Peyer's patch (tissue), 4 donors: ENCODE measurements at regions not wholly inside any gene's neighbourhood (a gene's known extent, or its start where the extent isn't known, plus 50 kb on each side); places are given as distances from the start of the nearest gene placed in this dataset.

Experiments
- POLR2A ChIP-seq, 2 donors: fragments of 450-650 bp; IDR thresholded peaks; one replicate each; pipeline ENCODE4 v1.5.1; 2017; ENCODE audit warnings: antibody characterized with exemption in 2 of 2, mild to moderate bottlenecking in 2 of 2, moderate library complexity in 2 of 2
- TF ChIP-seq, protein P1 (sequence below), 6 experiments: fragments of 450-650 bp in 4 of 6; fragments of 200-600 bp in 2 of 6; sonication (generic) in 1 of 6; IDR thresholded peaks; one replicate each; pipeline ENCODE4 v1.5.1; 2017 to 2019; ENCODE audit warnings: antibody characterized with exemption in 6 of 6, mild to moderate bottlenecking in 3 of 6, moderate library complexity in 1 of 6

DNA sequence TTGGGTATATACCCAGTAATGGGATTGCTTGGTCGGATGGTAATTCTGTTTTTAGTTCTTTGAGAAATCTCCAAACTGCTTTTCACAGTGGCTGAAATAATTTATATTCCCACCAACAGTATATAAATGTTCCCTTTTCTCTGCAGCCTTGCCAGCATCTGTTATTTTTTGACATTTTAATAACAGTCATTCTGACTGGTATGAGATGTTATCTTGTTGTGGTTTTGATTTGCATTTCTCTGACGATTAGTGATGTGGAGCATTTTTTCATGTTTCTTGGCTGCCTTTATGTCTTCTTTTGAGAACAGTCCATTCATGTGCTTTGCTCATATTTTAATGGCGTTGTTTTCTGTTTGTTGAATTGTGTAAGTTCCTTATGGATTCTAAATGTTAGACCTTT, 641.6 kb downstream of the HACE1 start:
- TF ChIP-seq, protein P1, sequence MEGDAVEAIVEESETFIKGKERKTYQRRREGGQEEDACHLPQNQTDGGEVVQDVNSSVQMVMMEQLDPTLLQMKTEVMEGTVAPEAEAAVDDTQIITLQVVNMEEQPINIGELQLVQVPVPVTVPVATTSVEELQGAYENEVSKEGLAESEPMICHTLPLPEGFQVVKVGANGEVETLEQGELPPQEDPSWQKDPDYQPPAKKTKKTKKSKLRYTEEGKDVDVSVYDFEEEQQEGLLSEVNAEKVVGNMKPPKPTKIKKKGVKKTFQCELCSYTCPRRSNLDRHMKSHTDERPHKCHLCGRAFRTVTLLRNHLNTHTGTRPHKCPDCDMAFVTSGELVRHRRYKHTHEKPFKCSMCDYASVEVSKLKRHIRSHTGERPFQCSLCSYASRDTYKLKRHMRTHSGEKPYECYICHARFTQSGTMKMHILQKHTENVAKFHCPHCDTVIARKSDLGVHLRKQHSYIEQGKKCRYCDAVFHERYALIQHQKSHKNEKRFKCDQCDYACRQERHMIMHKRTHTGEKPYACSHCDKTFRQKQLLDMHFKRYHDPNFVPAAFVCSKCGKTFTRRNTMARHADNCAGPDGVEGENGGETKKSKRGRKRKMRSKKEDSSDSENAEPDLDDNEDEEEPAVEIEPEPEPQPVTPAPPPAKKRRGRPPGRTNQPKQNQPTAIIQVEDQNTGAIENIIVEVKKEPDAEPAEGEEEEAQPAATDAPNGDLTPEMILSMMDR (IDR thresholded peaks at IDR 0.05): no peak
- TF ChIP-seq POLR2A (IDR thresholded peaks at IDR 0.05): no peak
